Endothelial cell of umbilical vein (primary cell): ENCODE measurements at regions not wholly inside any gene's neighbourhood (a gene's known extent, or its start where the extent isn't known, plus 50 kb on each side); places are given as distances from the start of the nearest gene placed in this dataset.

Experiments
- EZH2 ChIP-seq: IDR thresholded peaks from 2 replicates; pipeline ENCODE4 v1.6.1; 2012; ENCODE audit warnings: borderline replicate concordance, low read depth, mild to moderate bottlenecking, moderate library complexity, low read length, inconsistent platforms; ENCODE audit not compliant: severe bottlenecking
- POLR2A ChIP-seq: IDR thresholded peaks from 2 replicates; pipeline ENCODE4 v1.6.1; 2012; ENCODE audit warnings: low read depth, mild to moderate bottlenecking, control low read depth, low read length

- TF ChIP-seq POLR2A (no peak), EZH2 (no peak)
These were observed 171.5 kb downstream of the PTPN11 start for GRCh38 chr12:112590281-112590680.
